ENCODE measurements at regions not wholly inside any gene's neighbourhood (a gene's known extent, or its start where the extent isn't known, plus 50 kb on each side); places are given as distances from the start of the nearest gene placed in this dataset.

GRCh38 chr15:58288592-58288991 lies 143.2 kb upstream of the LIPC start:
- no peak; the same call in 1 of the 2 replicates for TF ChIP-seq CTCF (IDR thresholded peaks at IDR 0.05; ENCODE audit: low read depth, low read length)
- no peak for DNase-seq (ENCODE audit: extremely low read depth, low read depth)

- TF ChIP-seq CTCF (IDR thresholded peaks at IDR 0.05; ENCODE audit: low read depth, low read length): no peak
- no peak for DNase-seq (ENCODE audit: extremely low read depth, low read depth)
Measured at GRCh38 chr15:58291848-58292247, 139.9 kb upstream of the LIPC start.

DNA sequence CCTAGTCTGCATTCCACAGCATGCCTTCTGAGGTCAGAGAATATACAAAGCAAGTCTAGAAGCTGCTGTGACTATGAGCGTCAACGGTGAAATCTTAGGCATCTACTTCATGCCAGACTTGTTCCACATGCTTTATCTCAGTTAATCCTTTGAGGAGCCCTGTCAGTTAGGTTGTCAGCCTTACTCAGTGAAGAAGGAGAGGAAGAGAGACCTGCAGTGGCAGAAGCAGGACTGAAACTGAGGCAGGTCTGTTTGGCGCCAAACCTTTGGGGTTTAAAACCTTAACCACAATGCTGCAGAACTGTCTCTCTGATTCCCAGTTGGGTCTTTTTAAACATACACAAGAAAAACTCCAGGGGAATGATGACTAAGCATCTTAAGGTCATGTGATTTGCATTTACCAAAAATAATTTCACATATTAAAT lies 139.0 kb upstream of the LIPC start:
- DNase-seq (ENCODE audit: extremely low read depth, low read depth): no peak
- no peak for TF ChIP-seq CTCF (IDR thresholded peaks at IDR 0.05; ENCODE audit: low read depth, low read length)

DNA sequence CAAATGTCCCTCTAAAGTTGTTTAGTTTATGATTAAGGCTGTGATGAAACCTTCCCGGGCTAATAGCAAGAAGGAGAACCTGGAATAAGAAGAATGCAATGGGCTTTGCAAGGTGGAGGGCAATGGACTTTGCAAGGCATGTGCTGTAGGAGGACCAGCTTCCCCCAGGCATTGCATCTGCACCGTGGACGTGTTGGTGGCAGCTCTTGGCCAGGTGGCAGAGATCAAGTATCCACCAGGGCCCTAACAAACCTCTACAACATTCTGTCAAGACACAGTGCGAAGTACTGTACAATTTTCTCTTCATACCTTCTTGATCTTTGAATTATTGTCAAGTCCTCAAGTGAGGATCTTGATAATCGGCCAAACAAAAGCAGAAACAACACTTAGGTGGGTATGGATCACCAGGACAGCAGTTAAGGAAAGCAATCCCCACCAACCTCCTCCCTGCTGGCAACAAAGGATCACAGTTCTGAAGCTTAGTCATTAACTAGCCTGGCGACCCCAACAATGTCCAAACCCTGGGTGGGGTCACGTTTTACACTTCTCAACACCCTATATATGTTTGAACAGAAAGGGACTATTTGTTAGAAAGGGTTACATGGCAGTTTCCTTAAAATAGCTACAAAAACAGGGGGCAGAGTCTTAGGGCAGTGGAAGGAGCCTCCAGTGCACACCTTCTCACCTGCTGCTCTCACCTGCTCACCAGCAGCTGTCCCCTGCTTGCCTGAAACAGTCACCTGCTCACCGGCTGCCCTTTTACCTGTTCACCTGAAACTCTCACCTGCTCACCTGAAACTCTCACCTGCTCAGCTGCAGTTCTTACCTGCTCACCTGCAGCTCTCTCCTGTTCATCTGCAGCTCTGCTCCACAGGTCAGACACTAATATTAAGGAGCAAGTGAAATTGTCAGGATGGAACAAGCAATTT lies 137.9 kb upstream of the LIPC start:
- no peak for TF ChIP-seq CTCF (IDR thresholded peaks at IDR 0.05; ENCODE audit: low read depth, low read length)
- no peak for DNase-seq (ENCODE audit: extremely low read depth, low read depth)

DNA sequence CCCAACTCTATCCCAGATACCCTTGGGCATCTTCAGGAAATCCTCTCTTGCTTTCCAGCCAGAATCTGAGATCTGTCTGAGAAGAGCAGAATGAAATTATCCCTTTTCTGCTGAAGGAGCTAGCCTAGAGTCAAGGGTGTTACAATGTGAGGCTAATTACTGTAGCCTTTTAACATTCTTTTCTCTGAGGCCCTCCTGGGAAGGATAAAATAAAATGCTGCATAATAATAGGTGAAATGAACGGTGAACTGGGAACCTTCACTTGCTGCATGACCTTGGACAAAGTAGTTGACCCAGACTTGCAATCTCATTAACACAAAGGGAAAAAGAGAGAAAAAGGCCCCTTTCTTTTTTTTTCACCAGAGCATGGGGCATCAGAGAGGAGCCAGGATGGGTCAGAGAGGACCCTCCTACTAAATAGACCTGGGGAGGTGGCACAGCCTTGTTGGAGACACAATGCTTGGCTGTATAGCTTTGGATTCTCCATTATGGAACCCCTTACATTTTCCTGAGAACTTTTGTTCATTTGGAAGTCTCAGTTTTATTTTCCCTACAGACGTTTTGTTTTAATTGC lies 137.0 kb upstream of the LIPC start:
- no peak for TF ChIP-seq CTCF (IDR thresholded peaks at IDR 0.05; ENCODE audit: low read depth, low read length)
- DNase-seq (ENCODE audit: extremely low read depth, low read depth): no peak

GRCh38 chr15:58295637-58296215 lies 136.1 kb upstream of the LIPC start:
- no peak for DNase-seq (ENCODE audit: extremely low read depth, low read depth)
- no peak for TF ChIP-seq CTCF (IDR thresholded peaks at IDR 0.05; ENCODE audit: low read depth, low read length)

GRCh38 chr15:58296276-58296675 lies 135.5 kb upstream of the LIPC start:
- DNase-seq (ENCODE audit: extremely low read depth, low read depth): no peak
- TF ChIP-seq CTCF (IDR thresholded peaks at IDR 0.05; ENCODE audit: low read depth, low read length): no peak
